ENCODE measurements at regions not wholly inside any gene's neighbourhood (a gene's known extent, or its start where the extent isn't known, plus 50 kb on each side); places are given as distances from the start of the nearest gene placed in this dataset.

DNA sequence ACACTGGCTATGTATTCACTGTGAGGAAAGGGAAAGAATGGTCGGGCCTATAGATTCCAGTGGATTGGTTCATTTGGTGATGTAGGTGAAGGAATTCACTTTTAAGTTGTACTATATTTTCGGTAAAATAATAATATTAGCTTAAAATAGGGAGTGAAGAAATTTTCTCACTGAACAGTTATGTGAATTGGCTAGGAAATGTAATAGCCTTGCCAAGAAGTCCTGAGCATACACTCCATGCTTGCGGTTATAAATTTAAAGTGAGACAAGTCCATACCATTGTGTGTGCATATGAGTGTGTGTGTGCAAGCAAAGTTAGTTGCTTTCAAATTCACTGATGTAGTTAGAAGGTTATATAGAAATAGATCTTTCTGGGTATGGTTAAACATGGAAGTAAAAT, 1651.0 kb downstream of the NCAM2 start:
- Histone ChIP-seq H3K9me3 (no peaks in the 10 kb centered on the region), H3K4me1 (no peaks in the 10 kb centered on the region), H3K4me2 (no peak overlapping the region), H3K27ac (no peak overlapping the region), H3K4me3 (no peak overlapping the region)
- POLR2A ChIA-PET = no interaction called here
- FAIRE-seq (no peak), DNase-seq (ENCODE audit: low read depth in 1 of 2, low spot score in 1 of 2) (no peak), ATAC-seq (no peak)
- CTCF ChIA-PET = no interaction called here
- 9% methylated on average over 3 of the region's 3 CpGs for WGBS (ENCODE audit: missing lambda C conversion rate)
- TF ChIP-seq, protein P1, sequence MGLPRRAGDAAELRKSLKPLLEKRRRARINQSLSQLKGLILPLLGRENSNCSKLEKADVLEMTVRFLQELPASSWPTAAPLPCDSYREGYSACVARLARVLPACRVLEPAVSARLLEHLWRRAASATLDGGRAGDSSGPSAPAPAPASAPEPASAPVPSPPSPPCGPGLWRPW (IDR thresholded peaks at IDR 0.05) = no peak
- no peak for TF ChIP-seq JUNB (IDR thresholded peaks at IDR 0.05)
- no peak for TF ChIP-seq RNF2 (IDR thresholded peaks at IDR 0.05; ENCODE audit: borderline replicate concordance, low read depth)
- TF ChIP-seq, protein P2, sequence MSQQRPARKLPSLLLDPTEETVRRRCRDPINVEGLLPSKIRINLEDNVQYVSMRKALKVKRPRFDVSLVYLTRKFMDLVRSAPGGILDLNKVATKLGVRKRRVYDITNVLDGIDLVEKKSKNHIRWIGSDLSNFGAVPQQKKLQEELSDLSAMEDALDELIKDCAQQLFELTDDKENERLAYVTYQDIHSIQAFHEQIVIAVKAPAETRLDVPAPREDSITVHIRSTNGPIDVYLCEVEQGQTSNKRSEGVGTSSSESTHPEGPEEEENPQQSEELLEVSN (IDR thresholded peaks at IDR 0.05; ENCODE audit: borderline replicate concordance, low read depth) = no peak
- TF ChIP-seq POLR2A (IDR thresholded peaks at IDR 0.05; ENCODE audit: low read length) = no peak
- TF ChIP-seq PHF8 (IDR thresholded peaks at IDR 0.05; ENCODE audit: borderline replicate concordance, low read depth) = no peak

DNA sequence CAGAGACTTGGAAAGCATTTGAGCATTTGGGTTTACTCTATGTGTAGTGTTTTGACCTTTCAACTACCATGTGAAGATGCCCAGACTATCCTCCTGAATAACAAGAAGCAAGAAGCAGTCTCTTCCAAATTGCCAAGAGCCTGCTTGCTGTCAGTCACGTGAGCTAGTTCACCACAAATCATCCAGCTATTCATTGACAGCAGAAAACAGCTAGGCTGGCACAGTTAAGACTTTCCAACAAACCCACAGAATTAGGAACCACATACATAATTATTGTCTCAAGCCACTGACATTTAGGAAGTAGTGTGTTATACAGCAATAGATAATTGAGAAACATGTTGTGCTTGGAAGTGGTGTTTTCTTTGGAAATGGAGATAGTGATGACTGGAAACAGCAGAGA, 1652.0 kb downstream of the NCAM2 start:
- DNase-seq (ENCODE audit: low read depth in 1 of 2, low spot score in 1 of 2) (no peak), ATAC-seq (no peak), FAIRE-seq (no peak)
- H3K9me3 ChIP-seq = no peaks in the 10 kb centered on the region
- no peak overlapping the region for H3K4me3 ChIP-seq
- H3K4me1 ChIP-seq = no peaks in the 10 kb centered on the region
- POLR2A ChIA-PET = no interaction called here
- no peak for TF ChIP-seq HOXB5 (CRISPR knock-in tag; IDR thresholded peaks at IDR 0.05)
- TF ChIP-seq KDM5A (IDR thresholded peaks at IDR 0.05) = no peak
- TF ChIP-seq RNF2 (IDR thresholded peaks at IDR 0.05; ENCODE audit: borderline replicate concordance, low read depth) = no peak
- TF ChIP-seq MYC (IDR thresholded peaks at IDR 0.05; ENCODE audit: borderline replicate concordance, low read length) = no peak
- TF ChIP-seq CBX2 (IDR thresholded peaks at IDR 0.05; ENCODE audit: borderline replicate concordance, low read depth) = no peak
- no peak for TF ChIP-seq JUN (IDR thresholded peaks at IDR 0.05)
- TF ChIP-seq, protein P3, sequence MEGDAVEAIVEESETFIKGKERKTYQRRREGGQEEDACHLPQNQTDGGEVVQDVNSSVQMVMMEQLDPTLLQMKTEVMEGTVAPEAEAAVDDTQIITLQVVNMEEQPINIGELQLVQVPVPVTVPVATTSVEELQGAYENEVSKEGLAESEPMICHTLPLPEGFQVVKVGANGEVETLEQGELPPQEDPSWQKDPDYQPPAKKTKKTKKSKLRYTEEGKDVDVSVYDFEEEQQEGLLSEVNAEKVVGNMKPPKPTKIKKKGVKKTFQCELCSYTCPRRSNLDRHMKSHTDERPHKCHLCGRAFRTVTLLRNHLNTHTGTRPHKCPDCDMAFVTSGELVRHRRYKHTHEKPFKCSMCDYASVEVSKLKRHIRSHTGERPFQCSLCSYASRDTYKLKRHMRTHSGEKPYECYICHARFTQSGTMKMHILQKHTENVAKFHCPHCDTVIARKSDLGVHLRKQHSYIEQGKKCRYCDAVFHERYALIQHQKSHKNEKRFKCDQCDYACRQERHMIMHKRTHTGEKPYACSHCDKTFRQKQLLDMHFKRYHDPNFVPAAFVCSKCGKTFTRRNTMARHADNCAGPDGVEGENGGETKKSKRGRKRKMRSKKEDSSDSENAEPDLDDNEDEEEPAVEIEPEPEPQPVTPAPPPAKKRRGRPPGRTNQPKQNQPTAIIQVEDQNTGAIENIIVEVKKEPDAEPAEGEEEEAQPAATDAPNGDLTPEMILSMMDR (IDR thresholded peaks at IDR 0.05) = no peak
- TF ChIP-seq PHF8 (IDR thresholded peaks at IDR 0.05; ENCODE audit: borderline replicate concordance, low read depth) = no peak
- no peak for TF ChIP-seq JUNB (IDR thresholded peaks at IDR 0.05)
- TF ChIP-seq TP53 (CRISPR knock-in tag; IDR thresholded peaks at IDR 0.05) = no peak
- TF ChIP-seq HOXA7 (CRISPR knock-in tag; IDR thresholded peaks at IDR 0.05) = no peak
- no peak overlapping the region for H3K27ac ChIP-seq
- 0% methylated on average over 1 of the region's 1 CpG for WGBS (ENCODE audit: missing lambda C conversion rate)
- H3K4me2 ChIP-seq = no peak overlapping the region
- CTCF ChIA-PET = no interaction called here

DNA sequence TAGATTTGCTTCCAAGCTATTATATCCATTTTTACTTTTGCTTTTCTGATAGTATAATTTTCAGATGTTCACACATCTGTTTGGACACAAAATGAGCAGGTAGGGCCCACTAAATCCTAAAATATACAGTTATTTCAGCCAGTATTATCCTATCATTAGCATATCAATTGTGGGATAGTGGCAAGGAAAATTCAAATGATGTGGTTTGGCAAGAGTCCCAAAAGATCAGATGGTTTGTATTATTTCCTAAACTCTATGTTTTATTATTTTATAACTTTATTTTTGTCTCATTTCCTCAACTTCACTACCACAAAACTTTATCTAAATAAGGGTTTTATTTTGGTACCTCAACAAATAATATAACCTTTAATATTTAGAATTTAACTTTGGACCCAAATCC, 1659.6 kb downstream of the NCAM2 start:
- no peak for ATAC-seq
- TF ChIP-seq CBX2 (IDR thresholded peaks at IDR 0.05; ENCODE audit: borderline replicate concordance, low read depth) (no peak), KDM1A (IDR thresholded peaks at IDR 0.05; ENCODE audit: low read depth) (no peak), EHMT2 (IDR thresholded peaks at IDR 0.05; ENCODE audit: low read depth) (no peak), JUNB (IDR thresholded peaks at IDR 0.05) (no peak), MYC (IDR thresholded peaks at IDR 0.05; ENCODE audit: borderline replicate concordance, low read length) (no peak), TFCP2L1 (CRISPR knock-in tag; IDR thresholded peaks at IDR 0.05) (no peak)
- TF ChIP-seq, protein P4, sequence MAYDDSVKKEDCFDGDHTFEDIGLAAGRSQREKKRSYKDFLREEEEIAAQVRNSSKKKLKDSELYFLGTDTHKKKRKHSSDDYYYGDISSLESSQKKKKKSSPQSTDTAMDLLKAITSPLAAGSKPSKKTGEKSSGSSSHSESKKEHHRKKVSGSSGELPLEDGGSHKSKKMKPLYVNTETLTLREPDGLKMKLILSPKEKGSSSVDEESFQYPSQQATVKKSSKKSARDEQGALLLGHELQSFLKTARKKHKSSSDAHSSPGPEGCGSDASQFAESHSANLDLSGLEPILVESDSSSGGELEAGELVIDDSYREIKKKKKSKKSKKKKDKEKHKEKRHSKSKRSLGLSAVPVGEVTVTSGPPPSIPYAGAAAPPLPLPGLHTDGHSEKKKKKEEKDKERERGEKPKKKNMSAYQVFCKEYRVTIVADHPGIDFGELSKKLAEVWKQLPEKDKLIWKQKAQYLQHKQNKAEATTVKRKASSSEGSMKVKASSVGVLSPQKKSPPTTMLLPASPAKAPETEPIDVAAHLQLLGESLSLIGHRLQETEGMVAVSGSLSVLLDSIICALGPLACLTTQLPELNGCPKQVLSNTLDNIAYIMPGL (CRISPR knock-in tag; IDR thresholded peaks at IDR 0.05; ENCODE audit: borderline replicate concordance) = no peak
- TF ChIP-seq, protein P2 (IDR thresholded peaks at IDR 0.05; ENCODE audit: borderline replicate concordance, low read depth) = no peak
- POLR2A ChIA-PET = no interaction called here
- Histone ChIP-seq H3K4me3 (no peak overlapping the region), H3K27ac (no peak overlapping the region), H3K4me1 (no peaks in the 10 kb centered on the region), H3K9me3 (no peaks in the 10 kb centered on the region), H3K4me2 (no peak overlapping the region)
- no peak for DNase-seq (ENCODE audit: low read depth in 1 of 2, low spot score in 1 of 2)
- no peak for FAIRE-seq
- CTCF ChIA-PET = no interaction called here
